ENCODE measurements at regions not wholly inside any gene's neighbourhood (a gene's known extent, or its start where the extent isn't known, plus 50 kb on each side); places are given as distances from the start of the nearest gene placed in this dataset.

DNA sequence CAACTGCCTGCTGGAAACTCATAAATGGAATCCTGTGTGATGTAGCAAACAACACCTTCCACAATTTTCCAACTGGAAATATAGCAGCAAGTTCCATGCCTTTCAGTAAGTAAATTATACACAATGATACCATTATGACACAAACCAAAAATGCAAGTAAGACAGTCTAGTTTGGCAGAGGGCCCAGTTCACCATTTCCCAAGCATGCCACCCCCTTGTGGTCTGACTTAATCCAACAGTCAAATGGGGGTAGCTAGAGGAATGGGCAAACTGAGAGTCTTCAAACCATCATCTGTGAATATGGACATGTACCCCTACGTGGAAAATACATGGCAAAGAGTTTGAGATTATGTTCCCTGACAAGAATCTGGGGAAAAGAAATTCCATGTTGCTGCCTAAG lies 137.6 kb upstream of the VWC2 start:
- TF ChIP-seq, protein P1, sequence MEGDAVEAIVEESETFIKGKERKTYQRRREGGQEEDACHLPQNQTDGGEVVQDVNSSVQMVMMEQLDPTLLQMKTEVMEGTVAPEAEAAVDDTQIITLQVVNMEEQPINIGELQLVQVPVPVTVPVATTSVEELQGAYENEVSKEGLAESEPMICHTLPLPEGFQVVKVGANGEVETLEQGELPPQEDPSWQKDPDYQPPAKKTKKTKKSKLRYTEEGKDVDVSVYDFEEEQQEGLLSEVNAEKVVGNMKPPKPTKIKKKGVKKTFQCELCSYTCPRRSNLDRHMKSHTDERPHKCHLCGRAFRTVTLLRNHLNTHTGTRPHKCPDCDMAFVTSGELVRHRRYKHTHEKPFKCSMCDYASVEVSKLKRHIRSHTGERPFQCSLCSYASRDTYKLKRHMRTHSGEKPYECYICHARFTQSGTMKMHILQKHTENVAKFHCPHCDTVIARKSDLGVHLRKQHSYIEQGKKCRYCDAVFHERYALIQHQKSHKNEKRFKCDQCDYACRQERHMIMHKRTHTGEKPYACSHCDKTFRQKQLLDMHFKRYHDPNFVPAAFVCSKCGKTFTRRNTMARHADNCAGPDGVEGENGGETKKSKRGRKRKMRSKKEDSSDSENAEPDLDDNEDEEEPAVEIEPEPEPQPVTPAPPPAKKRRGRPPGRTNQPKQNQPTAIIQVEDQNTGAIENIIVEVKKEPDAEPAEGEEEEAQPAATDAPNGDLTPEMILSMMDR (conservative IDR thresholded peaks at IDR 0.05): peak; percentile 30
- no peak for TF ChIP-seq ZFX (IDR thresholded peaks at IDR 0.05)

Data from C4-2B (cell line).